ENCODE measurements at regions not wholly inside any gene's neighbourhood (a gene's known extent, or its start where the extent isn't known, plus 50 kb on each side); places are given as distances from the start of the nearest gene placed in this dataset.
A peak's percentile ranks its signal among the peaks of the same experiment; 100 is the strongest.

- no TSS peak for BruUV-seq (replicated peaks)
- TF ChIP-seq CTCF (IDR thresholded peaks at IDR 0.05; ENCODE audit: unreplicated experiment), result no peak
- Mint-ChIP-seq H3K4me1 (ENCODE audit: insufficient read depth, unreplicated experiment) (no peaks in the 10 kb centered on the region), H3K4me3 (ENCODE audit: unreplicated experiment) (no peak overlapping the region), H3K27ac (ENCODE audit: low read depth, unreplicated experiment) (no peak overlapping the region), H3K9me3 (ENCODE audit: unreplicated experiment) (no peaks in the 10 kb centered on the region), H3K36me3 (ENCODE audit: insufficient read depth, unreplicated experiment) (no peaks in the 10 kb centered on the region), H3K27me3 (ENCODE audit: insufficient read depth, unreplicated experiment) (peaks cover 39% of the 10 kb centered on the region)
- ChIA-PET CTCF (interaction anchor here (1.8 kb wide), 1 partner anchor 13 kb away, joined by 9 read pairs; no protein-coding TSS in a partner anchor), POLR2A (no interaction called here)
- no peak for DNase-seq (ENCODE audit: unreplicated experiment)
- intact Hi-C loops (cut with micrococcal nuclease), result no loop called here
Measured at GRCh38 chr7:127501817-127502216, 83.6 kb downstream of the GCC1 start.

- Mint-ChIP-seq H3K27me3 (ENCODE audit: insufficient read depth, unreplicated experiment) (peaks cover 43% of the 10 kb centered on the region), H3K4me1 (ENCODE audit: insufficient read depth, unreplicated experiment) (no peaks in the 10 kb centered on the region), H3K27ac (ENCODE audit: low read depth, unreplicated experiment) (no peak overlapping the region), H3K4me3 (ENCODE audit: unreplicated experiment) (no peak overlapping the region), H3K36me3 (ENCODE audit: insufficient read depth, unreplicated experiment) (no peaks in the 10 kb centered on the region), H3K9me3 (ENCODE audit: unreplicated experiment) (no peaks in the 10 kb centered on the region)
- POLR2A ChIA-PET, result no interaction called here
- CTCF ChIA-PET, result no interaction called here
- no peak for DNase-seq (ENCODE audit: unreplicated experiment)
- no TSS peak for BruUV-seq (replicated peaks)
- intact Hi-C loops (cut with micrococcal nuclease), result no loop called here
- no peak for TF ChIP-seq CTCF (IDR thresholded peaks at IDR 0.05; ENCODE audit: unreplicated experiment)
Measured at GRCh38 chr7:127487381-127487780, 94.9 kb upstream of the ZNF800 start.

GRCh38 chr7:127486654-127487053 lies 94.1 kb upstream of the ZNF800 start:
- no peak for TF ChIP-seq CTCF (IDR thresholded peaks at IDR 0.05; ENCODE audit: unreplicated experiment)
- no peak overlapping the region for H3K4me3 Mint-ChIP-seq (ENCODE audit: unreplicated experiment)
- intact Hi-C loops (cut with micrococcal nuclease), result no loop called here
- no peak overlapping the region for H3K27ac Mint-ChIP-seq (ENCODE audit: low read depth, unreplicated experiment)
- peak; percentile 41 for DNase-seq (ENCODE audit: unreplicated experiment)
- BruUV-seq (replicated peaks), result no TSS peak
- POLR2A ChIA-PET, result no interaction called here
- H3K27me3 Mint-ChIP-seq (ENCODE audit: insufficient read depth, unreplicated experiment), result peaks cover 44% of the 10 kb centered on the region
- CTCF ChIA-PET, result interaction anchor here (1.2 kb wide), 1 partner anchor 43 kb away, joined by 3 read pairs; no protein-coding TSS in a partner anchor
- H3K36me3 Mint-ChIP-seq (ENCODE audit: insufficient read depth, unreplicated experiment), result no peaks in the 10 kb centered on the region
- no peaks in the 10 kb centered on the region for H3K9me3 Mint-ChIP-seq (ENCODE audit: unreplicated experiment)
- no peaks in the 10 kb centered on the region for H3K4me1 Mint-ChIP-seq (ENCODE audit: insufficient read depth, unreplicated experiment)

- intact Hi-C loops (cut with micrococcal nuclease), result no loop called here
- no peak for TF ChIP-seq CTCF (IDR thresholded peaks at IDR 0.05; ENCODE audit: unreplicated experiment)
- H3K27ac Mint-ChIP-seq (ENCODE audit: low read depth, unreplicated experiment), result no peak overlapping the region
- H3K9me3 Mint-ChIP-seq (ENCODE audit: unreplicated experiment), result no peaks in the 10 kb centered on the region
- BruUV-seq (replicated peaks), result no TSS peak
- no peaks in the 10 kb centered on the region for H3K36me3 Mint-ChIP-seq (ENCODE audit: insufficient read depth, unreplicated experiment)
- no peaks in the 10 kb centered on the region for H3K4me1 Mint-ChIP-seq (ENCODE audit: insufficient read depth, unreplicated experiment)
- peaks cover 44% of the 10 kb centered on the region for H3K27me3 Mint-ChIP-seq (ENCODE audit: insufficient read depth, unreplicated experiment)
- ChIA-PET POLR2A (no interaction called here), CTCF (interaction anchor here (0.6 to 1.2 kb wide), 3 partner anchors 42 to 283 kb away, joined by 3 read pairs; no protein-coding TSS in a partner anchor)
- DNase-seq (ENCODE audit: unreplicated experiment), result no peak
- H3K4me3 Mint-ChIP-seq (ENCODE audit: unreplicated experiment), result no peak overlapping the region
Measured at GRCh38 chr7:127485482-127485881, 93.0 kb upstream of the ZNF800 start.
